ENCODE measurements at regions not wholly inside any gene's neighbourhood (a gene's known extent, or its start where the extent isn't known, plus 50 kb on each side); places are given as distances from the start of the nearest gene placed in this dataset.

GRCh38 chr1:110763149-110763548 is 88.4 kb upstream of the KCNA3 start:
- TF ChIP-seq CTCF (IDR thresholded peaks at IDR 0.05; ENCODE audit: poor library complexity, severe bottlenecking) (no peak), EP300 (conservative IDR thresholded peaks at IDR 0.05; ENCODE audit: poor library complexity, severe bottlenecking) (no peak), POLR2AphosphoS5 (IDR thresholded peaks at IDR 0.05) (no peak)
